ENCODE measurements at regions not wholly inside any gene's neighbourhood (a gene's known extent, or its start where the extent isn't known, plus 50 kb on each side); places are given as distances from the start of the nearest gene placed in this dataset.
"Not testable (repeated sequence)": the region's sequence is repeated elsewhere in the genome, so short reads cannot be mapped to it uniquely, and the experiment has no call there.

GRCh38 chr5:99054972-99055371 is 126.2 kb upstream of the CHD1 start:
- Histone ChIP-seq H3K27me3 (ENCODE audit: insufficient read depth, low read depth, severe bottlenecking) (no peaks in the 10 kb centered on the region), H3K27ac (no peak overlapping the region), H3K4me3 (ENCODE audit: low read depth, low read length) (no peak overlapping the region), H3K9me3 (ENCODE audit: severe bottlenecking) (no peaks in the 10 kb centered on the region), H3K36me3 (no peaks in the 10 kb centered on the region)
- DNase-seq: no peak
- TF ChIP-seq CTCF (IDR thresholded peaks at IDR 0.05; ENCODE audit: low read depth, low read length): no peak

- no peaks in the 10 kb centered on the region for H3K36me3 ChIP-seq
- no peak overlapping the region for H3K4me3 ChIP-seq (ENCODE audit: low read depth, low read length)
- no peak for TF ChIP-seq CTCF (IDR thresholded peaks at IDR 0.05; ENCODE audit: low read depth, low read length)
- no peak overlapping the region for H3K27ac ChIP-seq
- DNase-seq: no peak
- H3K9me3 ChIP-seq (ENCODE audit: severe bottlenecking): no peaks in the 10 kb centered on the region
- H3K27me3 ChIP-seq (ENCODE audit: insufficient read depth, low read depth, severe bottlenecking): no peaks in the 10 kb centered on the region
Measured at GRCh38 chr5:99045871-99046270, 117.1 kb upstream of the CHD1 start.

GRCh38 chr5:99043257-99043656 is 114.5 kb upstream of the CHD1 start:
- H3K27me3 ChIP-seq (ENCODE audit: insufficient read depth, low read depth, severe bottlenecking); H3K27ac ChIP-seq; DNase-seq; H3K36me3 ChIP-seq; H3K4me3 ChIP-seq (ENCODE audit: low read depth, low read length); H3K9me3 ChIP-seq (ENCODE audit: severe bottlenecking): not testable (repeated sequence)

- Histone ChIP-seq H3K36me3 (no peaks in the 10 kb centered on the region), H3K4me3 (ENCODE audit: low read depth, low read length) (no peak overlapping the region), H3K27ac (no peak overlapping the region), H3K9me3 (ENCODE audit: severe bottlenecking) (no peaks in the 10 kb centered on the region), H3K27me3 (ENCODE audit: insufficient read depth, low read depth, severe bottlenecking) (no peaks in the 10 kb centered on the region)
- TF ChIP-seq CTCF (IDR thresholded peaks at IDR 0.05; ENCODE audit: low read depth, low read length): no peak
- no peak for DNase-seq
Measured at GRCh38 chr5:99037668-99038067, 108.9 kb upstream of the CHD1 start.

- DNase-seq: no peak
- no peak for TF ChIP-seq CTCF (IDR thresholded peaks at IDR 0.05; ENCODE audit: low read depth, low read length)
- no peak overlapping the region for H3K4me3 ChIP-seq (ENCODE audit: low read depth, low read length)
- H3K27ac ChIP-seq: no peak overlapping the region
- H3K9me3 ChIP-seq (ENCODE audit: severe bottlenecking): no peaks in the 10 kb centered on the region
- H3K27me3 ChIP-seq (ENCODE audit: insufficient read depth, low read depth, severe bottlenecking): no peaks in the 10 kb centered on the region
- no peaks in the 10 kb centered on the region for H3K36me3 ChIP-seq
Measured at GRCh38 chr5:99035942-99036341, 107.1 kb upstream of the CHD1 start.

GRCh38 chr5:99034336-99034735 is 105.5 kb upstream of the CHD1 start:
- DNase-seq: peak; percentile 48
- no peaks in the 10 kb centered on the region for H3K9me3 ChIP-seq (ENCODE audit: severe bottlenecking)
- no peak for TF ChIP-seq CTCF (IDR thresholded peaks at IDR 0.05; ENCODE audit: low read depth, low read length)
- H3K36me3 ChIP-seq: no peaks in the 10 kb centered on the region
- no peak overlapping the region for H3K27ac ChIP-seq
- no peak overlapping the region for H3K4me3 ChIP-seq (ENCODE audit: low read depth, low read length)
- H3K27me3 ChIP-seq (ENCODE audit: insufficient read depth, low read depth, severe bottlenecking): no peaks in the 10 kb centered on the region

Data from WERI-Rb-1 (cell line).